Keratinocyte (primary cell): ENCODE measurements at regions not wholly inside any gene's neighbourhood (a gene's known extent, or its start where the extent isn't known, plus 50 kb on each side); places are given as distances from the start of the nearest gene placed in this dataset.

Source experiments
- DNase-seq: peaks from one replicate; pipeline ENCODE4 v3.0.0-alpha.2; 2011; ENCODE audit warnings: low read depth, missing footprints, low spot score
- FAIRE-seq: peaks from 2 replicates; lab custom pipeline; 2011; peaks lifted over from hg19 to GRCh38; lab: Jason Lieb, UNC
- H2AFZ ChIP-seq: 2 replicates; pipeline ENCODE4 v1.6.0; 2012; ENCODE audit warnings: low read length, control low read depth, inconsistent platforms; ENCODE audit not compliant: control insufficient read depth
- H3K27ac ChIP-seq: 2 replicates; pipeline ENCODE4 v1.5.1; 2011; ENCODE audit warnings: low read length; ENCODE audit not compliant: control insufficient read depth, insufficient read depth
- H3K27me3 ChIP-seq: 3 replicates; pipeline ENCODE4 v1.6.0; 2011; ENCODE audit warnings: low read length; ENCODE audit not compliant: control insufficient read depth, insufficient read depth; ENCODE audit errors: extremely low read depth
- H3K36me3 ChIP-seq, 2 experiments: 2 replicates in 1 of 2; 3 replicates in 1 of 2; pipeline ENCODE4 v1.5.1; 2011; ENCODE audit warnings: low read length in 2 of 2, mild to moderate bottlenecking in 1 of 2; ENCODE audit not compliant: control insufficient read depth in 2 of 2, insufficient read depth in 2 of 2; ENCODE audit errors: extremely low read depth in 1 of 2
- H3K4me1 ChIP-seq: 3 replicates; pipeline ENCODE4 v1.5.1; 2011; ENCODE audit warnings: low read length; ENCODE audit not compliant: control insufficient read depth, insufficient read depth; ENCODE audit errors: extremely low read depth
- H3K4me2 ChIP-seq: 3 replicates; pipeline ENCODE4 v1.6.0; 2011; ENCODE audit warnings: low read depth, low read length; ENCODE audit not compliant: control insufficient read depth, insufficient read depth; ENCODE audit errors: extremely low read depth
- H3K4me3 ChIP-seq, 3 experiments: fragments of 200-600 bp in 1 of 3; sonication (generic) in 1 of 3; 2 replicates in 2 of 3; 3 replicates in 1 of 3; pipeline ENCODE4 v1.5.1; 2011 to 2016; ENCODE audit warnings: low read length in 3 of 3, mild to moderate bottlenecking in 3 of 3, control low read depth in 2 of 3, inconsistent platforms in 1 of 3, low read depth in 1 of 3, mixed read lengths in 1 of 3, mixed run types in 1 of 3, moderate library complexity in 1 of 3; ENCODE audit not compliant: control insufficient read depth in 2 of 3, insufficient read depth in 2 of 3; ENCODE audit errors: extremely low read depth in 1 of 3
- H3K79me2 ChIP-seq: 2 replicates; pipeline ENCODE4 v1.6.0; 2012; ENCODE audit warnings: low read length; ENCODE audit not compliant: control insufficient read depth, insufficient read depth
- H3K9ac ChIP-seq: 3 replicates; pipeline ENCODE4 v1.6.0; 2011; ENCODE audit warnings: low read length; ENCODE audit not compliant: control insufficient read depth, insufficient read depth; ENCODE audit errors: extremely low read depth
- H3K9me1 ChIP-seq: 3 replicates; pipeline ENCODE4 v1.6.0; 2011; ENCODE audit warnings: low read length; ENCODE audit not compliant: control insufficient read depth, insufficient read depth; ENCODE audit errors: extremely low read depth
- H3K9me3 ChIP-seq: 2 replicates; pipeline ENCODE4 v1.5.1; 2012; ENCODE audit warnings: low read depth, low read length; ENCODE audit not compliant: control insufficient read depth
- H4K20me1 ChIP-seq: 3 replicates; pipeline ENCODE4 v1.6.0; 2011; ENCODE audit warnings: low read length; ENCODE audit not compliant: control insufficient read depth, insufficient read depth; ENCODE audit errors: extremely low read depth
- EZH2 ChIP-seq: IDR thresholded peaks from one replicate; pipeline ENCODE4 v1.6.1; 2012; ENCODE audit warnings: inconsistent platforms, mild to moderate bottlenecking, low read length, moderate library complexity
- dilution Hi-C: fragments of 300-500 bp; cut with MboI; formaldehyde crosslinking; loops from one replicate; pipeline ENCODE4 v1.7.0; 2020; ENCODE audit warnings: low sequenced_read_pairs; ENCODE audit not compliant: extremely low pct_ligation_motif_present
- TF ChIP-seq, protein P1 (sequence below), 3 experiments: IDR thresholded peaks in 1 of 3; conservative IDR thresholded peaks in 1 of 3; optimal IDR thresholded peaks in 1 of 3; 2 replicates in 2 of 3; 3 replicates in 1 of 3; pipeline versions ENCODE3 to v1.5.1; 2011; ENCODE audit warnings: low read length in 3 of 3, mild to moderate bottlenecking in 3 of 3, moderate library complexity in 2 of 3, control low read depth in 1 of 3, inconsistent platforms in 1 of 3; ENCODE audit not compliant: insufficient read depth in 2 of 3; ENCODE audit errors: extremely low read depth in 1 of 3

DNA sequence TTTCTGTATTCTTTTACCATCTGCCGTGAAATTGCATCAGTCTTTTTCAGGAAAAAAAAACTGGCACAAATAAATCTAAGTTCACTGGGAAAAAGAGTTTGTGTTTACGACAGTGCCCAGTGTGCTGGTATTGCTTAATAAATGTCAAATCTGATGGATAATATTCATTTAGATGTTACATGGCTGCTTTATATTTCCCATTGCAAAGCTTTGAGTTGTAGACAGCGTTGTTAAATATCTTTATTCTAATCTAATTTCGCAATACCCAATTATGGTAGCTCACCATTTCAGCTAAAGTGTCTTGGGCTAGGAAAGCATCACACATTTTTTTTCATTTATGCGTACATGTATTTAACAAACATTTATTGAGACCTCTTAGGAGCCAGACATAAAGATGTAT is 1994.5 kb upstream of the FLRT2 start:
- H3K27me3 ChIP-seq = no peaks in the 10 kb centered on the region
- no peaks in the 10 kb centered on the region for H3K9me1 ChIP-seq
- H4K20me1 ChIP-seq = no peaks in the 10 kb centered on the region
- no peak overlapping the region for H3K27ac ChIP-seq
- H3K9me3 ChIP-seq = no peaks in the 10 kb centered on the region
- no peak overlapping the region for H3K9ac ChIP-seq
- no peak overlapping the region for H3K4me3 ChIP-seq
- dilution Hi-C loops = no loop called here
- H3K36me3 ChIP-seq = no peaks in the 10 kb centered on the region
- TF ChIP-seq, protein P1, sequence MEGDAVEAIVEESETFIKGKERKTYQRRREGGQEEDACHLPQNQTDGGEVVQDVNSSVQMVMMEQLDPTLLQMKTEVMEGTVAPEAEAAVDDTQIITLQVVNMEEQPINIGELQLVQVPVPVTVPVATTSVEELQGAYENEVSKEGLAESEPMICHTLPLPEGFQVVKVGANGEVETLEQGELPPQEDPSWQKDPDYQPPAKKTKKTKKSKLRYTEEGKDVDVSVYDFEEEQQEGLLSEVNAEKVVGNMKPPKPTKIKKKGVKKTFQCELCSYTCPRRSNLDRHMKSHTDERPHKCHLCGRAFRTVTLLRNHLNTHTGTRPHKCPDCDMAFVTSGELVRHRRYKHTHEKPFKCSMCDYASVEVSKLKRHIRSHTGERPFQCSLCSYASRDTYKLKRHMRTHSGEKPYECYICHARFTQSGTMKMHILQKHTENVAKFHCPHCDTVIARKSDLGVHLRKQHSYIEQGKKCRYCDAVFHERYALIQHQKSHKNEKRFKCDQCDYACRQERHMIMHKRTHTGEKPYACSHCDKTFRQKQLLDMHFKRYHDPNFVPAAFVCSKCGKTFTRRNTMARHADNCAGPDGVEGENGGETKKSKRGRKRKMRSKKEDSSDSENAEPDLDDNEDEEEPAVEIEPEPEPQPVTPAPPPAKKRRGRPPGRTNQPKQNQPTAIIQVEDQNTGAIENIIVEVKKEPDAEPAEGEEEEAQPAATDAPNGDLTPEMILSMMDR (optimal IDR thresholded peaks at IDR 0.05 in 1 of 3, IDR thresholded peaks at IDR 0.05 in 1 of 3, conservative IDR thresholded peaks at IDR 0.05 in 1 of 3; ENCODE audit: extremely low read depth in 1 of 3, insufficient read depth in 2 of 3, low read length in 3 of 3) = no peak
- no peak for TF ChIP-seq EZH2
- H2AFZ ChIP-seq = no peak overlapping the region
- no peaks in the 10 kb centered on the region for H3K4me1 ChIP-seq
- no peak for DNase-seq
- no peak overlapping the region for H3K4me2 ChIP-seq
- FAIRE-seq = no peak
- no peaks in the 10 kb centered on the region for H3K79me2 ChIP-seq

DNA sequence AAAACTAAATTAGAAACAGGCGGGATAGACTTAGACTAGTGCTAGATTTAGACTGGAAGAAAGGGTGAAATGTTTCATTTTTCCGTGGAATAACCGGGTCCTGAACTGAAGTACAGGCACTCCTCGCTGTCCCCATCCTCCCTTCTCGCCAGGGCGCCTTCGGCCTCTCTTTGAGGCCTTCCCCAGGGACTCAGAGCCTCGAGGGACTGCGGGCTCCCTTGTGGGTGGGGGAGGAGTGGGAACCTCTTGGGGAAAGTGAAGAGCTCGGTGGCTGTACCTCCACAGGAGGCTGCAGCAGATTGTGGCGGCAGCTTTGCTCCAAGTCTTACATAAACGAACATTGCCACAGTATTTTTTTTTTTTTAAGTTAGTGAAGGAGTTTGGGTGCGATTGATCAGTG is 1988.8 kb upstream of the FLRT2 start:
- dilution Hi-C loops = no loop called here
- DNase-seq (no peak), FAIRE-seq (no peak)
- no peaks in the 10 kb centered on the region for H4K20me1 ChIP-seq
- H3K9me3 ChIP-seq = no peaks in the 10 kb centered on the region
- H3K4me2 ChIP-seq = no peak overlapping the region
- no peaks in the 10 kb centered on the region for H3K79me2 ChIP-seq
- no peaks in the 10 kb centered on the region for H3K27me3 ChIP-seq
- H3K36me3 ChIP-seq = no peaks in the 10 kb centered on the region
- TF ChIP-seq EZH2 = no peak
- TF ChIP-seq, protein P1 (optimal IDR thresholded peaks at IDR 0.05 in 1 of 3, IDR thresholded peaks at IDR 0.05 in 1 of 3, conservative IDR thresholded peaks at IDR 0.05 in 1 of 3; ENCODE audit: extremely low read depth in 1 of 3, insufficient read depth in 2 of 3, low read length in 3 of 3) = no peak
- no peaks in the 10 kb centered on the region for H3K4me1 ChIP-seq
- H3K27ac ChIP-seq = no peak overlapping the region
- H3K4me3 ChIP-seq = no peak overlapping the region
- no peaks in the 10 kb centered on the region for H3K9me1 ChIP-seq
- H2AFZ ChIP-seq = no peak overlapping the region
- no peak overlapping the region for H3K9ac ChIP-seq
